ENCODE measurements at regions not wholly inside any gene's neighbourhood (a gene's known extent, or its start where the extent isn't known, plus 50 kb on each side); places are given as distances from the start of the nearest gene placed in this dataset.

DNA sequence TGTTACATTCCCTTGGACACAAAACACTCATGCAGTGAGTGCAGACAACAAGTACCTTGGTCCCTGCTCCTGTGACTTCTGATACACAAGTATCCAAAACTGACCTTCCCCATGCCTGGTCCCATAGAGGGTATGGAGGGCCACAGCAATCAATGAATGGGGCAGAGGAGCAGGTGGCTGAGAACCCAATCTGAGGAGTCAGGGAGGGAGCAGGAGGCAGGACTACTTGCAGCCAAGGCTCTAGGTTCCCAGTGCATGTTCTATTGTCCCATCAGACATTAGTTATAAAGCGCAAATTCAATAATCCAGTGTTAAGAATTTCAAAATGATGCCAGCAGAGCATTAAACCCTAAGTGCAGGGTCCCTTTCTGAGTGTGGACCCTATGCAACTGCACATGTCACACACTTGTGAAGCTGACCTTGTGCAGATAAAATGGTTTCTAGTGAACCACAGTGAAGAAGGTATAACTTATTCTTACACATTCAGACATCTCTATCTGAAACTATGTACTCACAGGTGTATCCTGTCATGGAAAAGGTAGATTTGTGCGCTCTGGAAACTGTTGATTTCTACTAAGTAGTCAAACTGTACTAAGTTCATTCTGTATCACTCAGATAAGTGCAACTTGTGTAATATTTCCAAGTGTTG lies 107.3 kb upstream of the ABI3BP start:
- TF ChIP-seq POLR2AphosphoS5 (IDR thresholded peaks at IDR 0.05; ENCODE audit: borderline replicate concordance, low read depth, low read length) (no peak), EZH2 (IDR thresholded peaks at IDR 0.05) (no peak), FOXP2 (optimal IDR thresholded peaks at IDR 0.05; ENCODE audit: control extremely low read depth, extremely low read length, insufficient read depth) (no peak)

All from SK-N-MC (cell line).